ENCODE measurements at regions not wholly inside any gene's neighbourhood (a gene's known extent, or its start where the extent isn't known, plus 50 kb on each side); places are given as distances from the start of the nearest gene placed in this dataset.

DNA sequence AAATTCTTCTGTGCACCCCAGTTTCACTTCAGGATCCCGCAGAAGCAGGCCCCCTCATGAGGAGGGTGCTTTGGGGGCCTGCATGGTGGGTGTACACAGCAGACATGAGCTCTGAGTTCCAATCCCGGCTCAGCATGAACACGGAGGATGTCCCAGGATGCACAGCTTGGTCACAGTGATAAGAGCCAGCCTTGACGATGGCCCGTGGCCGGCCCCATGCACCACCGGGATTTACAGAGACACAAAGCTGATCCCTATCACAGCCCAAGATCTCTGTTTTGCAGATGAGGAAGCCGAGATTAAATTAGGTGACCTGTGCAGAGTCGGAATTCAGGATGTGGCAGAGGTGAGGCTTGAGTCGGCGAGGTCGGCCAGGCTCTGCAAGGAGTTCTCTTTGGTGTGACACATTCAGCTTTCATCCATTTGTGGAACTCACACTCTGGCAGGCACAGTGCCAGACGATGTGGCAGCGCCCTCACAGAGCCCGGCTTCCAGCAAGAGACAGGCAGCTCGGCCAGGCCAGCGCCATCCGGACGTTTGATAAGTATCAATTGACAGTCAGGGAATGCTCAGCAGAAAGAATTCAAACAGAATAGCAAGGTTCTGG lies 456.3 kb upstream of the MYT1L start:
- TF ChIP-seq CTCF (IDR thresholded peaks at IDR 0.05; ENCODE audit: low read length) = no peak
- no peak for TF ChIP-seq EZH2phosphoT487 (IDR thresholded peaks at IDR 0.05; ENCODE audit: low read length)

Measured in MM.1S (cell line).